Hematopoietic multipotent progenitor cell (in vitro differentiated cells): ENCODE measurements at regions not wholly inside any gene's neighbourhood (a gene's known extent, or its start where the extent isn't known, plus 50 kb on each side); places are given as distances from the start of the nearest gene placed in this dataset. TPM values are rescaled to one million over a fixed set of nuclear protein-coding genes. Genes with fewer than 3 reads are reported as not detected.
"Not testable (repeated sequence)": the region's sequence is repeated elsewhere in the genome, so short reads cannot be mapped to it uniquely, and the experiment has no call there.

Source experiments
- DNase-seq, 3 donors: peaks; one replicate each; pipeline ENCODE4 v3.0.0-alpha.2; 2011 to 2015; ENCODE audit warnings: low read depth in 2 of 3, low spot score in 2 of 3
- small RNA-seq: library from RNA; depleted of rRNA; stranded (forward); fragments of <200 nt; gene quantifications from one replicate; pipeline ENCODE3, GENCODE V24; 2012

DNA sequence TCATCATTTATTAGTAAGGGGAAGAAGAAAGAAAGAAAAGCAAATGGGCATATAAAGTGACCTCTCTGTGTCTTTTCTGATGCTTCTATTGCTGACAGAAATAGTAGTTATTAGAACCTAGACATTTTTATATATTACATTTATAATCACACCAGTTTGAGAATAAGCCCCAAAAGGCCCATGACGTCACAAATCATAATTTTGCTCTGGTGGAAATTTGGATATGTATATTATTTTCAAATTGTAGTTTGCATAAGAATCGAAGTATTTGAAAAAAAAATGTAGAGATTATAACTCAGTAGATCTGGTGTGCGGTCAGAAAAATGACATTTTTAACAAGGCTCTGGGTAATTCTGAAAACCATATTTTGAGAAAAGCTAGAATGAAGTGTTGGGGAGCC, 101.2 kb upstream of the STEAP1 start:
- DNase-seq: no peak

DNA sequence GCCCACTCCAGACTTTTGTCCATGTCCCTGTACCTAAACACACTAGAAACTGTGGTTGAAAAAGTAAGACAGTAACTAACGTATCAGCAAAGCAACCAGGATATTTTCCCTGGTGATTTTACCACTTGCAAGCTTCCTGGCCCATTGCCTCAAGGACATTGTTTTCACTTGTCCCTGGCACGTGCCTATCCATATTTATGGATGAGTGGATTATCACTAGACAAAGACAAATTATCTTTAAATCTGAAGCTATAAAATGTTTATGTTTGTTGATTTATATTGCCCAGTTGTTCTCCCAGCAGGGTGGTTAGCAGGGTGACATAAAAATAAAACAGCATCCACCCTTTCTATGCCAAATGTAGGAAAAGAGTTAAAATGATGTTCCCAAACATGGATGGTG, 93.2 kb upstream of the STEAP1 start:
- DNase-seq: no peak

DNA sequence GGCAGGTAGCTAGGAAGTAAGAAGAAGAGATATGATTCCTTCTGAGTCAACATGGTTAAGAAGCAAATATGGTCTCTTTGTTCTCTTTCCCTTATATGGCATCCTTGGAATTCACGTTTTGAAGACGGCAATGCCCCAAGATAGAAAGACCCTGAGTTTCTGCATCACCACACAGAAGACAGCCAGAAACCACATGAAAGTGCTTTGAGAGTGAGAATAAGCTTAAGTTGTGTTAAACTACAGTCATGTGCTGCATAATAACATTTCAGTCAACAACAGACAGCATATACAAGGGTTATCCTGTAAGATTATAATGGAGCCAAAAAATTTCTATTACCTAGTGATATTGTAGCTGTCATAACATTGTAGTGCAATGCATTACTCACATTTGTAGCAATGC, 89.9 kb upstream of the STEAP1 start:
- no peak for DNase-seq

DNA sequence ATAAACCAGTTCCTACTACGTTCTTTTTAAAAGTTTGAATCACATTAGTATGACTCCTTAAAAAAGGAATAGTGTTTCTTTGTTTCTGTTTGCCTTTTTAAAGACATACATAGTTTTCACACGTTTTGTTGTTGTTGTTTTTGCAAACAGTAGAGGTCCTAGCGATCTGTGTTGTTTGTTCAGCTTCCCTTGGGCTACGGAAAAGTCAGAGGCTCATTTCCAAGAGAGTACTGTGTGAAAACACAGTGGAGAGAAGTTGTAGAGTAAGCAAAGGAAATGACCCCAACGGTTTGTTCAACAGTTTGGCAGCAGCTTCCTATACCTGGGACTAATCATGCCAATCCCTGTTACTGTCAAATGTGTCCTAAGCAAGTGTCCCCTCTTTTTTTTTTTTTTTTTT, 87.1 kb upstream of the STEAP1 start:
- no peak for DNase-seq

DNA sequence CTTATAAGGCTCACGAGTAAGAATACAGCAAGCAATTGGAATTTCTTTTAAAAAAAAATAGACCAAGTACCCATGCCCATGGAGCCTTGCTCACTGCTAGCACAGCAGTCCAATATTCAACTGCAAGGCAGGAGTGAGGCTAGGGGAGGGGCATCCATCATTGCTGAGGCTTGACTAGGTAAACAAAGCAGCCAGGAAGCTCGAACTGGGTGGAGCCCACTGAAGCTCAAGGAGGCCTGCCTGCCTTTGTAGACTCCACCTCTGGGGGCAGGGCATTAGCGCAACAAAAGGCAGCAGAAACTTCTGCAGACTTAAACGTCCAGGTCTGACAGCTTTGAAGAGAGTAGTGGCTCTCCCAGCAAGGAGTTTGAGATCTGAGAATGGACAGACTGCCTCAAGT, 84.0 kb upstream of the STEAP1 start:
- DNase-seq: not testable (repeated sequence)

DNA sequence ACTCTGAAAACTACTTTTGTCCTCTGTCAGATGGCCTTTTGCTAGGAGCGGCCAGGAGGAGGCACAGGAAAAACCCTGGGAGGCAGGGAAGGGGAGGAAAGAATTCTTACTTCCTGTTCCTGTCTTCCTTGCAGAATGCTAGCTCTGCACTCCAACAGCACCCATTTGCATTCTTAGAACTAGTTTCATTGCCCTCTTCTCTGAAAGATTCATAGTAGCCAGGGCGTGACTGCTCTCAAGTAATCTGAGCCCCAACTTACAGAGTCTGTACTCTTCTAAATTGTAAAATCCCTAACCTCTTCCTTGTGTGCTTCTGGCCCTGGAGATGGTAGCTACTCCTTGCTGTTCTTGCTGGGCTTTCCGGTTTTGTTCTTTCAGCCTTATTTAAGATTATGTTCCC, 75.3 kb upstream of the STEAP1 start:
- no peak for DNase-seq

DNA sequence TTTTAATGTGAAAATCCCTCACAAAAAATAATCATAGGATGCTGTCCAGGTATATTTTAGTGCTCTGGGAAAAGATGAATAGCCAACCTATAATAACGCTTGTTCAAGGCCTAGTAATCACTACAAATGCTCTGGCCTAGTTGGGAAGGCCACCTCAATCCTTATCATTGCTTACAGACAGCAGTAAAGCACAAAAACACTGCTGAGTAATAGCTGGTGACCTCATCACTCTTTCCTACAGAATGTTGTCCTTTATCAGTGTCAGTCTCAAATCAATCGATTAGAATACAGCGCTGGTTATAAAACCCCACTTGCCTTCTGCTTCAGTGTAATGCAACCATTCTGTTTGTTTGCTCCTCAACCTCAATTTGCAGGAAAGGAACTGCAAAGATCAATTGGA, 72.6 kb upstream of the STEAP1 start:
- DNase-seq: no peak

DNA sequence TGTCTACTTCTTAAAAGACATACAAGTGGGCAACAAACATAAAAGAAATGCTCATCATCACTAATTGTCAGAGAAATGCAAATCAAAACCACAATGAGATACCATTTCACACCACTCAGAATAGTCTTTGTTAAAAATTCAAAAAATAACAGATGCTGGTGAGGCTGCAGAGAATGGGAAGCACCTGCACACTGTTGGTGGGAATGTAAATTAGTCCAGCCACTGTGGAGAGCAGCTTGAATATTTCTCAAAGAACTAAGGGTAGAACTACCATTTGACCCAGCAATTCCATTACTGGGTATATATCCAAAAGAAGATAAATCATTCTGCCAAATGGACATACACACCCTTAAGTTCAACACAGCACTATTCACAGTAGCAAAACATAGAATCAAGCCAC, 61.8 kb upstream of the STEAP1 start:
- DNase-seq: no peak

DNA sequence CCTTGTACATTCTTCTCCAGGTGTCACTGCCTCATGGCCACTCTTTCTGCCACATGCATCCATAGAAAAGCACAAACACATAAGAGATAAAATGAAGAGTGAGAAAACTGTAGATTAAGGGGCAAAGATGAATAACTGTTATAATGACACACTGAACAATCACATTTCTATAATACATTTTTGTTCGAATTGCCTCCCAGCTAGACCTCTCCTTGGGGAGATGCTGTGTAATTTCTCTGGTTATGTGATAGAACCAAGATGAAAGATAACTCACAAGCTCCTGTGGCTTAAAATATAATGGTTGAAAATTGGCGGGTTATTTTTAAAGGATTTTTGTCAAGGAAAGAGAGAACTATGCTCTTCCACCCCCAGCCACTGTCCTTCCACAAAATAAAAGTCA, 60.2 kb upstream of the STEAP1 start:
- no peak for DNase-seq

Small RNAs in the stretch of these regions (small RNA-seq; reads per million reads assigned to genes)
- not detected for gene RNU6-274P
